AG10803 (cell line): ENCODE measurements at regions not wholly inside any gene's neighbourhood (a gene's known extent, or its start where the extent isn't known, plus 50 kb on each side); places are given as distances from the start of the nearest gene placed in this dataset.

ENCODE experiments used
- DNase-seq: peaks from one replicate; pipeline ENCODE4 v3.0.0; 2010; ENCODE audit warnings: low read depth
- H3K4me3 ChIP-seq: 2 replicates; pipeline ENCODE4 v1.5.1; 2011; ENCODE audit warnings: mild to moderate bottlenecking, low read length, control low read depth
- CTCF ChIP-seq: conservative IDR thresholded peaks from 2 replicates; pipeline ENCODE4 v1.5.1; 2011; ENCODE audit warnings: mild to moderate bottlenecking, low read length, control low read depth, inconsistent platforms

GRCh38 chr4:152011469-152011868 lies 250.7 kb upstream of the GATB start:
- no peak for DNase-seq
- H3K4me3 ChIP-seq = no peak overlapping the region

DNA sequence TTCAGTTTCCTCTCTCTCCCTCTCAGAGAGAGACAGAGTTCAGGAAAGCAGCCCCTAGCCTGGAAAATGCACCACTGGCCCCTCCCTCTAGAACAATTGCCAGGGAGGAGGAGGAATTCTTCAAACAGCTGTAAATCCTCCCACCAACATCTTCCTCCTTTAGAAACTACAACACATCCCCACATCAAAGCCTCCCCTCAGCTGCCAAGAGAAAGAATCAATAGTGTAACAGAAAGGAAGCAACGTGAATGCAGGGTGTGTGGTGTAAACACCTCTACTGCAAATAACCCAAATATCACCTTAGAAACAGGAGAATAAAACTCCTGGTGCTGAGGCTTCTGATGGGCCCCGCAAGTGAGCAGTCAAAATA lies 249.9 kb upstream of the GATB start:
- no peak for DNase-seq
- no peak overlapping the region for H3K4me3 ChIP-seq
- no peak for TF ChIP-seq CTCF

More at GRCh38 chr4:152011469-152011868, 250.7 kb upstream of the GATB start:
- TF ChIP-seq CTCF = no peak

- no peak for TF ChIP-seq CTCF
- no peak overlapping the region for H3K4me3 ChIP-seq
- DNase-seq = no peak
These were observed 249.3 kb upstream of the GATB start for GRCh38 chr4:152009983-152010709.

DNA sequence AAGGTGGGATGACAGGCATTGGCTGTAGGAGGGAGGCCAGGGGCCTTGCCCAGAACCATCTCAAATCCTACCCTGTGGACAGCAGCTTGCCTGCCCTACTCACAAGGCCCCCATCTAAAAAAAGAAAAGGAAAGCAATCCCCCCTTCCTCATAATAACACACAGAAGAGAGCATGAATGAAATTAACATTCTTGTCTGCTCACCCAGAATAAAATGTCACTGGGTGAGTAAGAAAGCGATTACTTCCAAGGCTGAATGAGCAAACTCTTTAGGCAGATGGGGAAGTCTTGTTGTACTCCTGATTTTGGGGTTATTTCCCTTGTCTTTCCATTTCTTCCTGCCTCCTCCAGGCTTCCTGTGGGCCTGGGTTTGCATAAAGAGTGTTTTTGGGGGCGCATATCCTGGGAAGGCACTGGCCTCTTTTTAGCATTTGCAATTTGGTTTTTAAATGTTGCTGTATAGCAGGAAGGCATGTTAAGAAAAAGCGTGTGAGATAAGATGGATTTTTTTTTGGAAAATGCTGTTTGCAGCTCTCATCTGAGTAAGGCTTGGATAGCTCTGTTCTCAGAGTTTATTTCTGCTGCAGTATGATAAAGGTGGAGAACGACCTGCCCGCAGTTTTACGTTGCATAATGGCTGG lies 248.3 kb upstream of the GATB start:
- DNase-seq = no peak
- no peak overlapping the region for H3K4me3 ChIP-seq
- no peak for TF ChIP-seq CTCF

GRCh38 chr4:152007111-152007510 lies 246.3 kb upstream of the GATB start:
- no peak for TF ChIP-seq CTCF
- H3K4me3 ChIP-seq = no peak overlapping the region

DNA sequence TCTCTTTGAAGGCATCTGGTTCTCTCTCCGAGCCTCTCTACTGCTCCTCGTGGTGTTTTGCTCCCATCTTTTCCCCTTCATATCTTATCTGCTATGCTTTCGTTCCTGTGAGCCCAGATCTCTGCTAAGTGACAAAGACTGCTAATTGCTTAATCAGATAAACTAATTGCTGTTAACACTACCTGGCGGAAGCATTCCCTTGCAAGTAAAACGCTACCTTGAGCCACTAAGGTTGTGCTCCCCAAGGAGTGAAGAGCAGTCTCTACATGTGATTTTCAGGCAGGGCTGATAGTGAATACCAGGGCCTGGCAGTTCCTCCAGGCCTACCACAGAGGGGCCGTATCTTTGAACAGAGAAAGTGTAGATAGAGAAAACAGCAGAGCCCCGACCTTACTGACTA lies 244.0 kb upstream of the GATB start:
- no peak for DNase-seq
- no peak for TF ChIP-seq CTCF
- no peak overlapping the region for H3K4me3 ChIP-seq

More at GRCh38 chr4:152007111-152007510, 246.3 kb upstream of the GATB start:
- no peak for DNase-seq

GRCh38 chr4:152000518-152000917 lies 239.7 kb upstream of the GATB start:
- no peak for DNase-seq
- no peak overlapping the region for H3K4me3 ChIP-seq
- no peak for TF ChIP-seq CTCF
